OCI-LY3 (cell line): ENCODE measurements at regions not wholly inside any gene's neighbourhood (a gene's known extent, or its start where the extent isn't known, plus 50 kb on each side); places are given as distances from the start of the nearest gene placed in this dataset.

Source experiments
- H2AFZ ChIP-seq: fragments of 200-600, 300-600 bp; shearing (Covaris generic); 2 replicates; pipeline ENCODE4 v1.6.0; 2014; ENCODE audit warnings: antibody characterized with exemption, low read depth, low read length
- H3K27ac ChIP-seq: fragments of 200-600, 300-600 bp; sonication (generic); 2 replicates; pipeline ENCODE4 v1.5.1; 2014; ENCODE audit warnings: mild to moderate bottlenecking, low read length, moderate library complexity, mixed read lengths
- H3K27me3 ChIP-seq: fragments of 200-600, 300-600 bp; sonication (generic); 2 replicates; pipeline ENCODE4 v1.6.1; 2014; ENCODE audit warnings: low read depth, low read length, mixed read lengths
- H3K36me3 ChIP-seq: fragments of 200-600, 300-600 bp; sonication (generic); replicated peaks from 2 replicates; pipeline ENCODE3; 2014; ENCODE audit warnings: low read depth, low read length, mixed read lengths
- H3K4me1 ChIP-seq: fragments of 300-600, 200-600 bp; sonication (generic); 2 replicates; pipeline ENCODE4 v1.6.1; 2014; ENCODE audit warnings: low read length, mixed read lengths
- H3K4me2 ChIP-seq: fragments of 200-600, 300-600 bp; sonication (generic); 2 replicates; pipeline ENCODE4 v1.6.1; 2014; ENCODE audit warnings: low read length, mixed read lengths
- H3K4me3 ChIP-seq: fragments of 300-600, 200-600 bp; sonication (generic); 2 replicates; pipeline ENCODE4 v1.5.1; 2014; ENCODE audit warnings: antibody characterized with exemption, mild to moderate bottlenecking, low read length, moderate library complexity
- H3K79me2 ChIP-seq: fragments of 300-600, 200-600 bp; shearing (Covaris generic); 2 replicates; pipeline ENCODE4 v1.6.1; 2014; ENCODE audit warnings: mild to moderate bottlenecking, low read length, mixed read lengths
- H3K9ac ChIP-seq: fragments of 300-600, 200-600 bp; shearing (Covaris generic); 2 replicates; pipeline ENCODE4 v1.6.0; 2014; ENCODE audit warnings: mild to moderate bottlenecking, low read length, moderate library complexity
- H3K9me3 ChIP-seq: fragments of 200-600, 300-600 bp; shearing (Covaris generic); 2 replicates; pipeline ENCODE4 v1.6.1; 2014; ENCODE audit warnings: low read length, mixed read lengths; ENCODE audit not compliant: insufficient read depth
- H4K20me1 ChIP-seq: fragments of 200-600, 300-600 bp; sonication (generic); 2 replicates; pipeline ENCODE4 v1.6.1; 2016; ENCODE audit warnings: low read length, mixed read lengths; ENCODE audit not compliant: insufficient read depth
- CTCF ChIP-seq: fragments of 200-600, 300-600 bp; sonication (generic); IDR thresholded peaks from 2 replicates; pipeline ENCODE4 v1.5.1; 2014; ENCODE audit warnings: antibody characterized with exemption, low read length, low read depth
- EZH2phosphoT487 ChIP-seq: fragments of 200-600 bp; shearing (Covaris generic); IDR thresholded peaks from 2 replicates; pipeline ENCODE4 v1.6.1; 2018; ENCODE audit warnings: antibody characterized with exemption, mixed run types, low read depth

GRCh38 chr9:90966480-90967144, 165.0 kb downstream of the SYK start:
- Histone ChIP-seq H3K27me3 (0 out of 2 replicates have a peak, but pooled peaks cover 6% of the 10 kb centered on the region), H3K9ac (no peak overlapping the region), H3K9me3 (no peaks in the 10 kb centered on the region), H3K4me2 (no peak overlapping the region), H3K27ac (no peak overlapping the region), H3K4me1 (no peaks in the 10 kb centered on the region), H3K36me3 (no peaks in the 10 kb centered on the region), H3K4me3 (no peak overlapping the region), H3K79me2 (no peaks in the 10 kb centered on the region), H4K20me1 (no peaks in the 10 kb centered on the region), H2AFZ (no peak overlapping the region)
- TF ChIP-seq EZH2phosphoT487: no peak
- no peak for TF ChIP-seq CTCF

- peaks cover 3% of the 10 kb centered on the region; the same call in 1 of the 2 replicates for H3K4me1 ChIP-seq
- H4K20me1 ChIP-seq: no peaks in the 10 kb centered on the region
- no peaks in the 10 kb centered on the region for H3K9me3 ChIP-seq
- H3K27ac ChIP-seq: no peak overlapping the region
- H3K4me3 ChIP-seq: no peak overlapping the region
- H2AFZ ChIP-seq: no peak overlapping the region
- H3K27me3 ChIP-seq: peaks cover 11% of the 10 kb centered on the region; the same call in 1 of the 2 replicates
- no peaks in the 10 kb centered on the region for H3K36me3 ChIP-seq
- H3K4me2 ChIP-seq: no peak overlapping the region
- no peaks in the 10 kb centered on the region for H3K79me2 ChIP-seq
- TF ChIP-seq CTCF (no peak), EZH2phosphoT487 (no peak)
- no peak overlapping the region for H3K9ac ChIP-seq
Observed at GRCh38 chr9:90967145-90967538, 165.5 kb downstream of the SYK start.

GRCh38 chr9:90969021-90969675, 167.5 kb downstream of the SYK start:
- no peaks in the 10 kb centered on the region for H3K36me3 ChIP-seq
- H3K79me2 ChIP-seq: no peaks in the 10 kb centered on the region
- H4K20me1 ChIP-seq: no peaks in the 10 kb centered on the region
- H3K27ac ChIP-seq: no peak overlapping the region
- no peak overlapping the region for H3K9ac ChIP-seq
- no peak overlapping the region for H2AFZ ChIP-seq
- no peak overlapping the region for H3K4me2 ChIP-seq
- TF ChIP-seq CTCF: no peak
- TF ChIP-seq EZH2phosphoT487: no peak
- peaks cover 6% of the 10 kb centered on the region; the same call in 1 of the 2 replicates for H3K4me1 ChIP-seq
- H3K9me3 ChIP-seq: no peaks in the 10 kb centered on the region
- peaks cover 26% of the 10 kb centered on the region for H3K27me3 ChIP-seq
- H3K4me3 ChIP-seq: no peak overlapping the region

GRCh38 chr9:90970608-90971007, 169.0 kb downstream of the SYK start:
- H3K4me2 ChIP-seq: no peak overlapping the region
- H3K79me2 ChIP-seq: no peaks in the 10 kb centered on the region
- H3K4me1 ChIP-seq: peaks cover 6% of the 10 kb centered on the region; the same call in 1 of the 2 replicates
- no peaks in the 10 kb centered on the region for H4K20me1 ChIP-seq
- no peak overlapping the region for H3K9ac ChIP-seq
- TF ChIP-seq EZH2phosphoT487 (no peak), CTCF (no peak)
- H3K9me3 ChIP-seq: no peaks in the 10 kb centered on the region
- peaks cover 31% of the 10 kb centered on the region for H3K27me3 ChIP-seq
- H3K4me3 ChIP-seq: no peak overlapping the region
- H3K36me3 ChIP-seq: no peaks in the 10 kb centered on the region
- H2AFZ ChIP-seq: no peak overlapping the region
- H3K27ac ChIP-seq: no peak overlapping the region
